Tongue (tissue), 1 donor: ENCODE measurements at regions not wholly inside any gene's neighbourhood (a gene's known extent, or its start where the extent isn't known, plus 50 kb on each side); places are given as distances from the start of the nearest gene placed in this dataset.
"Not testable (repeated sequence)": the region's sequence is repeated elsewhere in the genome, so short reads cannot be mapped to it uniquely, and the experiment has no call there.

Experiments
- DNase-seq: peaks from one replicate; pipeline ENCODE4 v3.0.0-alpha.2; 2015

DNA sequence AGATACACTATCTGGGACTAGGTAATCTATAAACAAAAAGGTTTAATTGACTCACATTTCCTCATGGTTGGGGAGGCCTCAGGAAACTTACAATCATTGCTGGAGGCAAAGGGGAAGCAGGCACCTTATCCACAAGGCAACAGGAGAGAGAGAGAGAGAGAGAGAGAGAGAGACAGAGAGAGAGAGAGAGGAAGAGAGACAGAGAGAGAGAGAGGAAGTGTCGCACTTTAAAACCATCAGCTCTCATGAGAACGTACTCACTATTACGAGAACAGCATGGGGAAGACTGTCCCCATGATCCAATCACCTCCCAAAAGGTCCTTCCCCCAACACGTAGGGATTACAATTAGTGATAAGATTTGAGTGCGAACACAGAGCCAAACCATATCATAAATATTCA lies 253.5 kb upstream of the TRIB2 start:
- DNase-seq: no peak

DNA sequence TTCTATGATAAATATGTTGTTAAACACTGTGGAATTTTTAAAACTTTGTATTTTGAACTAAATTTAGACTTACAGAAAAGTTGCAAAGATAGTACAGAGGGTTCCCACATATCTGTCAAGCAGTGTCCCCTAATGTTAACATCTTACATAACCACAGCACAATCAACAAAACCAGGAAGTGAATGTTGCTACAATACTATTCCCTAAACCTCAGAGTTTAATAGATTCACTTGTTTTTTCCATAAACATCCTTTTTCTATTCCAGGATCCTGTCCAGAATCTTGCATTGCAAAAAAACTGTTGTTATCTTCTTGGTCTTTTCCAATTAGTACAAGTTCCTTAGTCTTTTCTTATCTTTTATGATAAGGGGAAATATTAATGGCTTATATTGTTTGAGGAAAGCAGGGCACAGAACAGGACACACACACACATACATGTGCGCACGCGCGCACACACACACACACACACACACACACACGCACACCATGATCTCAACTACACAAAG lies 251.1 kb upstream of the TRIB2 start:
- no peak for DNase-seq

DNA sequence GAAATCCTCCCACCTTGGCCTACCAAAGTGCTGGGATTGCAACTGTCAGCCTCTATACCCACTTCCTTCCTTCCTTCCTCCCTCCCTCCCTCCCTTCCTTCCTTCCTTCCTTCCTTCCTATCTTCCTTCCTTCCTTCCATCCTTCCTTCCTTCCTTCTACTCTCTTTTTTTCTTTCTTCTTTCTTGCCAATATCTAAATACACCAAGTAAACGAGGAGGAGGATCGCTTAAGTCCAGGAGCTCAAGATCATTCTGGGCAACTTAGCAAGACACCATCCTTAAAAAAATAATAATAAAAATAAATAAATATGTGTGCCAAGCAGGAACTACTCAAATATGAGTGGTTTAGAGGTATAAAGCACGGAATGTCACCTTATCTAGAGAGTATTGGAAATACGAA lies 249.4 kb upstream of the TRIB2 start:
- no peak for DNase-seq

DNA sequence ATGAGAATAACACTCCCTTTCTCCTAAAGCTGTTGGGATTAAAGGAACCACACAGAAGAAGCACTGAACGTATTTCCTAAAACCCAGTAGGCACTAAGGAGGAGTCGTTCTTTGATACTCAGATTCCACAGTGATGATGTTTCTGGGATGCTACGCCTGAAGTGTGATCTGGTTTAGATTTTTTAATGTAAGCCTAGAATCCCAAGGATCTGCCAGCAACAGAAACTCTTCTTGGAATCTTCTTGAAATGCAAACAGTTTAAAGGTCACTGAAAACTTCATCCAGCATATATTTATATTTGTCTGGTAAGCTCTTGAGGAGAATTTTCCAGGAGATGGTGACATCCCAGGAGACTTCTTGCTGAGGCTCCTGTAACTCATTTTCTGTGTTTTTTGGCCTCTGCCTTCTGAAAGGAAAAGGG lies 247.6 kb upstream of the TRIB2 start:
- DNase-seq: peak; percentile 74

DNA sequence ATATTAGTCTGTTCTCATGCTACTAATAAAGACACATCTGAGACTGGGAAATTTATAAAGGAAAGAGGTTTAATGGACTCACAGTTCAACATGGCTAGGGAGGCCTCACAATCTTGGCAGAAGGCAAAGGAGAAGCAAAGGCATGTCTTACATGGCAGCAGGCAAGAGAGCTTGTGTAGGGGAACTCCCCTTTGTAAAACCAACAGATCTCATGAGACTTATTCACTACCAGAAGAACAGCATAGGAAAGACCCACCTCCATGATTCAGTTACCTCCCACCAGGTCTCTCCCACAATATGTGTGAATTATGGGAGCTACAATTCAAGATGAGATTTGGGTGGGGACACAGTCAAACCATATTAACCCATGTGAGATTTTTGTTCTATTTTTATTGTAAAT lies 244.5 kb upstream of the TRIB2 start:
- not testable (repeated sequence) for DNase-seq

DNA sequence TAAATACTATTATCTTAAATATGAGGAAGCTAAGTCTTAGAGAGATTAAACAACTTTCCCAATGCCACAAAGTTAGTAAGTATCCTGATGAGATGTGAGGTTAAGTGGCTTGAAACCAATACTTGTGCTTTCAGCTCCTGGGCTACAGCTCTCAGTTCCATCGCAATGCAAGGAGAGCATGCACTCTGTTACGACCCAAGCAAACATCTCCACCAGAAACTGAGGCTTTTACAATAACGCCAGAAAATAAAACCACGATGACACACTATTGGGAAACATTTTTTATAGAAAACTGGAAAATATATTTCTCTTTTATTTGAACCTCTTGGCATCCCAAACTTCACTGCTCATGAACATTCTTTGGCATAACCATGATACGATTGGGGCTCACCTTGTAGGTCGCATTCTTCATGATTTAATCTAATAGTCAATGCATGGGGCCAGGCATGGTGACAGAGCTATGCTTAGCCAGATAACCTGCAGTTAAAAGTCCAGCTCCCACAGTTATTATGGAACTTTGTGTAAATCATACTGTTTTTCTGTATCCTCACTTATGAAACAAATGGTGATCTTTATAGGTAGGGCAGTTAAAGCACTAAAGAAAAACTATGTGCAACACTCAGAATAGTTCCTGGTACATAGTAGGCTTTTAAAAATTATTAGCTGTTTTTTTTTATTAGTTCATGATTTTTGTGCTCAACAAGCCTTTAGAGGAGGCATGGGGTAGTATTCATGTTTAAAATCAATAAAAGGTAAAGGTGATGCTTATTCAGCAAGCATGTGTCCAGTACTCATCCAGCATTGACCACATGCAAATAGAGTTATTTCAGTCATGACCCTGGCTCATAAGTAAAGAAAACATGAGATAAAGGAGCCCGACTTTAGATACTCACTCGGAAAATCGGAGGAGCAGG lies 238.3 kb upstream of the TRIB2 start:
- no peak for DNase-seq

DNA sequence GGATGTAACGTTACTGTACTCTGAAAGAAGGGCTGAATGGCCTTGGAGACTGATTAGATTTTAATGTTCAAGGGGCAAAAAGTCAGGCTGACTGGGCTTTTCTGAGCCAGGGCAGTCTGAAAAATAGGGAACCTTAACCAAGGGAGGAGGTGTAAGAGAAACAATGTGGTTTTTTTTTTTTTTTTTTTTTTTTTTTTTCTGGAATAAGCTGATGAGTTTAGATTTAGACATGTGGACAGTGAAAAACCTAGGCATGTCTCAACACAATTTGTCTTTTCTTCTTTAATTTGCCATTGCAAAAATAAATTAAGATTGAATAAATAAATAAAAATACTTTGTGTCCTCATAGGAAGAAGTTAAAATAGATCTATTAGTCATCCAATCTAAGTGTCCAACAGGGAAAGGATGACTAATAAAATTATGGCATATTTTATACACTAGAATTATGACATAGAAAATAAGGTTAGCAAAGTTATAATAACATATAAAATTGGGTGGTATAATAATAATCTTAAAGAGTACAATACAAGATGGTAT lies 237.6 kb upstream of the TRIB2 start:
- DNase-seq: no peak

DNA sequence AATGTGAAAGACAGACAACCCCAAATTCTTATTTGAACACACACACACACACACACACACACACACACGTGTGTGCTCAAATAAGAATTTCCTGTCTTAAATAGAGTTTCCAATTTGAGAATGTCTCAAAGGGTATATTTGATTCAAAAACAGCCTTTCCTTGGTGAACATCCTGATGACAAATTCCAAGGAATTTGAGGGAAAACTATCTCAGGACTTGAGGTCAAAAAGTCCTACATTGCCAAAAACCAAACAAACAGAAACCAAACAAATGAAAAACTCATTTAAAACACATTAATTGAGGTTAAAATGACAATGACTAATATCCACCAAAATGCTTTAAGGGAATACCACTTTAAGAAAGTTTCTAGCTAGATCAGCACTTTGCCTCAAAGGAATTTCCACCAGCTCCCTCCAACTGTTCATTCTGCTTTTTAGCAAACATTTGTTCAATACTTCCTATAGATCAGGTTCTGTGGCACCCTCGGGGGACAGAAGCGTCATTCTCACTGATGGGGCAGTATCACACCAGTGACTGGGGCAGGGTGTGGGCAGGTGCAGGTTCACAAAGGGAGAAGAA lies 232.1 kb upstream of the TRIB2 start:
- no peak for DNase-seq

DNA sequence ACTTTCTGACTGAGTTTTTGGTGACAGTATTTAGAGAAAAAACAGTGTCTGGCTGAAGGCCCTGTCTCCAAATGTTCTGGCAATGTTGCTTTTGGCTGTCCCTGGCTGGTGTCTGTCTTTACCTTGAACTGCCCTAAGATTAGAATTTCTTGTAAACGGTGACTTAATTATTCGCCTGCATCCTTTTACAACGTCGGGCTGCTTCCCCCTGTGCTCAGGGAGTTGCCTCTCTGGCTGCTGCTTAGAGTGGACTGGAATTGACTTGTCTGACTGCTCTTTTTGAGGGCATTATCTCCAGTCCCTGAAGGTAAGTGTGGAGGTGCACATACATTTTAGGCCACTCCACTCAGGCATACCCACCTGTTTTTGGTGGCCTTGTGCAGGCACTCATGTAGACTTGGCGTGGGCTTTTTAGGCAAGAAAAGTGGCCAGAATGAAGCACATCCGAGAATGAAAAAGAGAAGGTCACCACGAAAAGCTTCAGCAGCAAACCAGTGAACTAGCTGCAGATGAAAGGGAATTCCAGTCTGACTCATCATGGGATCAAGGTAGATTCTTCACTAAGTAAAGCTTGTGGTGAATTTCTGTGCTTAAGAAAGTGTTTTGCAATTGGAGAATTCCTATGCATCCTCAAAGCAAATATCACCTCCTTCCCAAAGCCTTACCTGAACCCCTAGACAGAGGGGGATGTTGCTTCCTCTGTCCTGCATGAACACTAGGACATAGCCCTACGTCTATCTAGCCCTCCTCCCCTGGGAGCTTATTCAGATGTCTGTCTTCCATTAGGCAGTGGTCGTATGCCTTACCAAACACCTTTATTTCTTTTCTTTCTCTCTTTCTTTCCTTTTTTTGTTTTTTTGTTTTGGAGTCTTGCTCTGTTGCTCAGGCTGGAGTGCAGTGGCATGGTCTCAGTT lies 230.3 kb upstream of the TRIB2 start:
- no peak for DNase-seq

DNA sequence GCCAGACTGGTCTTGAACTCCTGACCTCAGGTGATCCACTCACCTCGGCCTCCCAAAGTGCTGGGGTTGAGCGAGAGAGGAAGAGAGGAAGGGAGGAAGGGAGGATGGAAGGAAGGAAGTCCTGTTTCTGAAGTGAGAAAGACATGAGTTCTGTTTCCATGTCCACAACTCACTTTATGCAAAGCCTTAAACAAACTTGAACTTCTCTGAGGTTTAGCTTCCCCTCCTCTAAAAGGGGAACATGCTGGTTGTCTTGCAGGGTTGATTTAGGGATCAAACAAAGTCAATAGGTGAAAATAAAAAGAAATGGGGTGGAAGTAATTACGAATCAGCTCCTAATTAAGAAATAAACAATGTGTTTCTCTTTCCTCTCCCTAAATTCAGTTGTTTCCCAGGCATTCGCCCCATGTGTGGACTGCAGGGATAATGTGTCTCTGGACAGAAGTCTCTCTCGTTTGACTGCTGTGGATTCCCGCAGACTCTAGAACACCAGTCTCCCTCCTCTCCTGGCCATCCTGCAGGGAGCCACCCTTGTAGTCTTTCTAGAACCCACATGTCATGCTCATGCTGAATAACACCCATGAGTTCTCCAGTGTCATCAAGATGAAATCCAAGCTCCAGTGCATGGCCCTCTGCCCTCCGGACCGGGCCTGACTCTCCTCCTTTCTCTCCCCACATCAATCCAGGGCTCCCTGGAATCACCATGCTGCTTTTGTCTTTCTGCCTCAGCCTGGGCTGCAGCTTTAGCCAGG lies 229.3 kb upstream of the TRIB2 start:
- DNase-seq: no peak

DNA sequence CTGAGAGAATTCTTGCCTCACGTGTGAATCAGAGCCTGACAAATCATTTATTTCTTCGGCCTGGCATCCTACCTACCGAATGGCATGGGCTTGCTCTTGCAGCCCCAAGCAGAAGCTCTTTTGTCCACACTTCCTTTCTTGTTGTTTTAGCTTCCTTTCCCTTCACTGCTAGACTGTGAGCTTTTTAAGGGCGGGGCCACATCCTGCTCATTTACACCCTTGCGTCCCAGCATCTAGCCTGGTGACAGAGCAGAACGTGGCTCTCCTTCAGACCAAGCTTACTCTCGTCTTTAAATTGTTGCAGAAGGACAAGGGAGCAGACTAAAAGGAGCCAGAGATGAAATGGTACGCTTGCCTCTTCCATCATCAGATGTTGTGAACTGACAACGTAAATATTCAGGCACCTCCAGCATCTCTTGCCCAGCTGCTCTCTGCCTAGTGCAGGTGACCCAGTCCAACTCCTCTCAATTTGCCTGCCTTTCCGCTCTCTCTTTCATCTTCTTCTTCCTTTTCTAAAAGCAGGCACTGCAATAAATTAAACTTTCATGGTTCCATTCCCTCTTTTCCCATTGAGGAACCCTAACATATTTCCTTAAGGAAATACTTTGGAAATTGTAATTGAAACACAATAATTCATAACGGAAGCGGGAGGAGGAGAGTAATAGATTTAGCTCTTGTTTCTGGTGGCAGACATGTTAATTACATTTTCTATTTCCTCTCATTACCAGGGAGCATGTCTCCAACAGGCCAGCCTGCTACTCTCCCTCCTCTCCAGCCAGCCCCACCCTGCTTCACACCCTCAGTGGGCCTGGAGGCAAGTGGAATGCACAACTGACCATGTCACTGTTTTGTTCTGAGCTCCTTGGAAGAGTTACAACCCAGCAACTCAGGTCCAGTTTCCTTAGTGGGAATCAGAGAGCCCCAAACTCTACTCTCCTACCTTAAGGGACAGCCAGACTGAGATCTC lies 228.1 kb upstream of the TRIB2 start:
- DNase-seq: no peak

DNA sequence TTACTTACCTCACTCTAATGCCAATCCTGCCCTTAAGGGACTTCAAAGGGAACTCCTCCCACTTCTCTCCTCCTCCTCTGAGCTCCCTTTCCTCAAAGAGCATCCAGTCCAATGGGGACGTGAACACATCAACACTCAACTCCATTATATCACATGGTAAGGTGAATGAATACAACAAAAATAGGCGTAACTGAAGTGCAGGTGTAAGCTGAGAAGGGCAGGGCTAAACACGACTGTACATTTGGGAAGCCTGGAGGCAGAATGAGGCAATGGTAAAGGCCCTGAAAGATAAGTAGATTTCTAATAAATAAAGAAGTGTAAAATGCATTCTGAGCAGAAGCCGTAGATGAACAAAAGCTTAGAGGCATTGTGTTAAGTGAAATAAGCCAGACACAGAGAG lies 226.1 kb upstream of the TRIB2 start:
- DNase-seq: no peak

DNA sequence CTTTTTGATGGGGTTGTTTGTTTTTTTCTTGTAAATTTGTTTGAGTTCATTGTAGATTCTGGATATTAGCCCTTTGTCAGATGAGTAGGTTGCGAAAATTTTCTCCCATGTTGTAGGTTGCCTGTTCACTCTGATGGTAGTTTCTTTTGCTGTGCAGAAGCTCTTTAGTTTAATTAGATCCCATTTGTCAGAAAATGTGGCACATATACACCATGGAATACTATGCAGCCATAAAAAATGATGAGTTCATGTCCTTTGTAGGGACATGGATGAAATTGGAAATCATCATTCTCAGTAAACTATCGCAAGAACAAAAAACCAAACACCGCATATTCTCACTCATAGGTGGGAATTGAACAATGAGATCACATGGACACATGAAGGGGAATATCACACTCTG lies 224.4 kb upstream of the TRIB2 start:
- DNase-seq: not testable (repeated sequence)

DNA sequence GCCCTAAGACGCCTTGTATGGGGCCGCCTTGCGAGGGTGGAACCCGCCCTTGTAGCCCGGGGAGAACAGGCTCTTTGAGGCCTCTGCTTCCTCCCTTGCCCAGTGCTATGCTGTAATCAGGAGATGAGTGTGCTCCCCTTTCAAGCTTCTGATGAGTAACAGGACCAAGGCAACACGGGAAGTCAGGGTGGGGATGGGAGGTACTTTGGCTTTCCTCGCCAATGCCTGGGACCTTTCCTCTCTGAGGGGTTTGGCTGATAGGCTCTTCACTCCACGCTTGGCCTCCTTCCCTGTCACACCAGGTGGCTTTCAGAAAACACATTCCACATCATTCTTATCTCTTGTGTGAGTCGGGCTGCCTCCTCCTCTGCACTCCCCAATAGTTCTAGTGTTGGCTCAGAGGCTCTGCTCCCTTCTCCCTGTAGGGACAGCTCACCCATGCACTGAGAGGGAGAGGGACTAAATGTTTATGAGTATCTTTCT lies 223.7 kb upstream of the TRIB2 start:
- DNase-seq: no peak

DNA sequence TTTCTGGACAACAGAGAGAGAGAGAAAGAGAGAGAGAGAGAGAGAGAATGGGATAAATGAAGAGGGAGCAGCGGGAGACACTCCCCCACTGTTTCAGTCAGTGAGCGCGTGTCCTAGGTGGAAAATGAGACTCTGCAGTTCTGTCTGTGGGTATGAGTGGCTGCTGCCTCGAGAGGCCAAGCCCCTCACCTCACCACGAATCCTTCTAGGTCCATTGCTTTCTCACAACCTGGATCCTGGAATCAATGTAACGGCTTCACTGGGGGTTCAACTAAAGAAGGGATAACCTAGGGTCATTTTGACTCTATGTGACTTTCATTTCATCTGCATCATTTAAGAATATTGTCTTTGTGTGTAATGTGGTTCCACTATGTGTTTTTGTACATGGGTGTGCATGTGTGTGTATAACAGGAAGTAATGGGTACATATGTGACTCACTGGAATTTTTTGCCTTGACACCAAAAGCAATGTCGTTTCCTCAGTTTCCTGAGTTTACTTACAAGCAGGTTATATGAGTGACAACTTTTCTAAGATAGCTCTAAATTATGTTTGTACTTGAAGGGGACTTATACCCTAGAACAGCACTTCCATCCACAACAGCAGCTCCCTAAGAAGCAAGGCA lies 221.4 kb upstream of the TRIB2 start:
- no peak for DNase-seq

DNA sequence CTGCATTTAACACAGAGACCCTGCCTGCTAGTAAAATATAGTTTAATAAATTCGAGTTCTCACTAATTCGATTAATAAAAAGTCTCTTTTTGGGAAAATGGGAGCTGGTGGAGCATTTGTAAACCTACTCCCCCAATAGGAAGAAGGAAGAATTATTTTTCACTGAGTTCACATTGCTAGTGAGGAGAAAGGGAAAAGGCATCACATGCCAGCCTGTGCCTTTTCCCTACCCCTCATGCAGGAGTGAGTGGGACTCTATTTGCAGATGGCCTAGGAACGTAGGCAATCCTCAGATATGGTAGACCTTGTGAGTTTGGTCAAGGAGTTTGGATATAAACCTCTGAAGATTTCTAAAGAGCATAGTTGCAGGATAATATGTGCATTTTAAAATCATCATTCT lies 218.4 kb upstream of the TRIB2 start:
- DNase-seq: no peak

DNA sequence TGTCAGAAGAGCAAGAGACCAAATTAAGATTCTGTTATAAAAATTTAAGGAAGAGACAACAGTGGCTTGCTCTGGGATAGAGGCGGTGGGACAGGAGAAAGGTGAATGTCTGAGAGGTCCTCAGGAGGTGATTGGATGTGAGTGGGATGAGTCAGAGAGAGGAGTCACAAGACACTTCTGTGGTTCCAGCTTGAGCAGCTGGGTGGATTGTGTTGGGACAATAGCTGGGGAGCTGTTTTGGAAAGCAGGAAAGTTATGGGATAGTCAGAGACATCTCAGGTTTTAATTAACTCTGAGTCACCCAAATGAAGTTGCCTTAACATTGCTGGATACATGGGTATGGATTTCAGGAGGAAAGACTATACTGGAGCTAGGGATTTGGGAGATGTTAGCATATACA lies 218.0 kb upstream of the TRIB2 start:
- DNase-seq: no peak

DNA sequence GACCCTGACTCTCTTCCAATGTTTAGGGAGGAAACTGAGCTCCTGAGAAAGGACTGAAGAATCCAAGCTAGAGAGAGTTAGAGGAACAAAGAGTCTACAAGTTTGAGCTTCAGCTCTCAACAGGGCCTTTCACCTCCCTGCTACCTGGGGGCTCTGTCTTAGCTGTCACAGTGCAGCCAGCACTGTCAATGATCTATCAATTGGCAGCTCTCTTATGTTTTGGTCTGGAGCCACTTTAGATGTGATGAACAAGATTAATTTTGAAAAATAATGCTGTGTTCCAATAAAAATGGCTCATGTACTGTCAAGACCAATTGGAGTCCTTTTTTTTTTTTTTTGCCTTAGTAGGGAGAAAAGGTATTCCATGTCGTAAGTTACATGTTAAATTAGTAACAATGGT lies 215.8 kb upstream of the TRIB2 start:
- DNase-seq: no peak

DNA sequence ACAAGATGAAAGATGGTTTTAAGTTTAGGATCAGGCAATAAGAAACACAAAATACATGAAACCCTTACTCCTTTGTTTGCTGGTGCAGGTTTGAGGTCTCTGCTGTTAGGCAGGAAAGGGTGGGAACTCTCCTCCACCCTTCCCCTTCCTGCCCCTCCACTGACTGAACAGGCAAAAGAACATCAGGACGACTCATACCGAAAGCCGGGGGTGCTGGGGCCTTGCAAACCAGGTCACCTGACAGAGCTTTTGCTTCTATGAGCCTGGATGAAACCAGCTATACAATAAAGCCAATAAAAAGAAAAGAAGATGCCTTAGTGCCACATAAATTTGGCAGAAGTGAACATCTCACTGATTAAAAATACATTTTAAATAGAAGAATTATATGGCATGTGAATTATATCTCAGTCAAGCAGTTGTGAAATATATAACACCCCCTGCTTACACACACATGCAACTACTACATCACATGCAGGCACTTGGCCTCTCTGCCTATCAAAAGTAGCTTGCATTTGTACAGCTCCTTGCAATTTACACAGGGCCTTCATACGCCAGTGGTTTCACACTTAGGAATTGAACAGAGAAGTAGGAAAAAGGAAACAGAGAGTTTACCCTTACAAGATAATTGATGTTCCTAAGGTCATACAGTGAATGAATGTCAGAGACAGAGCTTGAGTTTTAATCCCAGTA lies 215.1 kb upstream of the TRIB2 start:
- no peak for DNase-seq
